HEK293 (cell line): ENCODE measurements at regions not wholly inside any gene's neighbourhood (a gene's known extent, or its start where the extent isn't known, plus 50 kb on each side); places are given as distances from the start of the nearest gene placed in this dataset.

ENCODE experiments used
- CTCF ChIA-PET: fragments of 350-600 bp; formaldehyde crosslinking; extraction: SDS; loops from one replicate; lab custom pipeline; 2021; ENCODE audit warnings: antibody characterized with exemption; lab: Yijun Ruan, JAX
- POLR2A ChIA-PET: fragments of 300-600 bp; formaldehyde crosslinking; extraction: SDS; loops from one replicate; lab custom pipeline; 2020; ENCODE audit warnings: antibody characterized with exemption, inconsistent platforms; lab: Yijun Ruan, JAX
- H3K27ac ChIP-seq: fragments of 200-500 bp; sonication (Bioruptor generic); 2 replicates; pipeline ENCODE4 v1.5.1; 2014; ENCODE audit warnings: low read depth, low read length, control low read depth, inconsistent platforms; ENCODE audit errors: extremely low read depth
- H3K36me3 ChIP-seq, 2 experiments: fragments of 200-500 bp in 1 of 2; sonication (Bioruptor generic) in 1 of 2; 1 replicate in 1 of 2; 2 replicates in 1 of 2; pipeline ENCODE4 v1.5.1; 2014 to 2017; ENCODE audit warnings: inconsistent platforms in 2 of 2, low read length in 2 of 2; ENCODE audit not compliant: control insufficient read depth in 2 of 2, insufficient read depth in 1 of 2
- H3K4me1 ChIP-seq: fragments of 200-500 bp; sonication (Bioruptor generic); 2 replicates; pipeline ENCODE4 v1.5.1; 2014; ENCODE audit warnings: mild to moderate bottlenecking, low read length, inconsistent platforms; ENCODE audit not compliant: control insufficient read depth, insufficient read depth
- H3K4me3 ChIP-seq: 2 replicates; pipeline ENCODE4 v1.5.1; 2011; ENCODE audit warnings: low read depth, mild to moderate bottlenecking, control low read depth, low read length, moderate library complexity
- H3K9me3 ChIP-seq: fragments of 200-500 bp; sonication (Bioruptor generic); 2 replicates; pipeline ENCODE4 v1.5.1; 2014; ENCODE audit warnings: low read depth, low read length, inconsistent platforms; ENCODE audit not compliant: control insufficient read depth, insufficient read depth
- AEBP2 ChIP-seq: fragments of 450-650 bp; formaldehyde crosslinking; IDR thresholded peaks from 2 replicates; pipeline ENCODE4 v1.5.1; 2016; ENCODE audit warnings: missing biosample characterization, missing genetic modification characterization, borderline replicate concordance
- EGR2 ChIP-seq: fragments of 450-650 bp; formaldehyde crosslinking; IDR thresholded peaks from 2 replicates; pipeline ENCODE4 v1.5.1; 2016; ENCODE audit warnings: low read depth, missing biosample characterization, missing genetic modification characterization
- ELK4 ChIP-seq: IDR thresholded peaks from 2 replicates; pipeline ENCODE4 v1.6.1; 2011; ENCODE audit warnings: mild to moderate bottlenecking, low read depth, low read length, borderline replicate concordance
- SALL2 ChIP-seq: fragments of 450-650 bp; formaldehyde crosslinking; IDR thresholded peaks from 2 replicates; pipeline ENCODE4 v1.5.0; 2017; ENCODE audit warnings: missing biosample characterization, mild to moderate bottlenecking, missing genetic modification characterization, borderline replicate concordance
- TRIM28 ChIP-seq: IDR thresholded peaks from 2 replicates; pipeline ENCODE4 v1.6.1; 2011; ENCODE audit warnings: low read length, control low read depth, borderline replicate concordance
- ZBTB17 ChIP-seq: fragments of 450-650 bp; formaldehyde crosslinking; IDR thresholded peaks from 2 replicates; pipeline ENCODE4 v1.5.1; 2016; ENCODE audit warnings: missing biosample characterization, missing genetic modification characterization
- ZBTB20 ChIP-seq: fragments of 450-650 bp; formaldehyde crosslinking; IDR thresholded peaks from 2 replicates; pipeline ENCODE4 v1.5.1; 2016; ENCODE audit warnings: missing biosample characterization, missing genetic modification characterization
- ZFHX2 ChIP-seq: fragments of 450-650 bp; formaldehyde crosslinking; conservative IDR thresholded peaks from 2 replicates; pipeline ENCODE4 v1.5.1; 2016; ENCODE audit warnings: missing biosample characterization, missing genetic modification characterization
- ZNF148 ChIP-seq: fragments of 450-650 bp; formaldehyde crosslinking; IDR thresholded peaks from 2 replicates; pipeline ENCODE4 v1.5.0; 2017; ENCODE audit warnings: missing biosample characterization, missing genetic modification characterization, borderline replicate concordance
- ZNF19 ChIP-seq: fragments of 450-650 bp; formaldehyde crosslinking; IDR thresholded peaks from 2 replicates; pipeline ENCODE4; 2016; ENCODE audit warnings: missing biosample characterization, missing genetic modification characterization, low read depth
- ZNF398 ChIP-seq: fragments of 450-650 bp; formaldehyde crosslinking; IDR thresholded peaks from 2 replicates; pipeline ENCODE4 v1.5.1; 2017; ENCODE audit warnings: missing biosample characterization, missing genetic modification characterization
- ZNF473 ChIP-seq: fragments of 450-650 bp; formaldehyde crosslinking; IDR thresholded peaks from 2 replicates; pipeline ENCODE4 v1.5.1; 2017; ENCODE audit warnings: missing biosample characterization, missing genetic modification characterization
- ZNF549 ChIP-seq: fragments of 450-650 bp; IDR thresholded peaks from 2 replicates; pipeline ENCODE4 v1.5.1; 2018; ENCODE audit warnings: missing biosample characterization, missing genetic modification characterization, mild to moderate bottlenecking, inconsistent platforms, moderate library complexity
- ZNF560 ChIP-seq: fragments of 450-650 bp; formaldehyde crosslinking; IDR thresholded peaks from 2 replicates; pipeline ENCODE4 v1.5.1; 2017; ENCODE audit warnings: missing biosample characterization, missing genetic modification characterization, borderline replicate concordance
- ZNF580 ChIP-seq: fragments of 450-650 bp; formaldehyde crosslinking; IDR thresholded peaks from 2 replicates; pipeline ENCODE4 v1.5.1; 2016; ENCODE audit warnings: missing biosample characterization, missing genetic modification characterization
- ZNF596 ChIP-seq: fragments of 450-650 bp; IDR thresholded peaks from 2 replicates; pipeline ENCODE4 v1.5.0; 2018; ENCODE audit warnings: missing biosample characterization, mild to moderate bottlenecking, missing genetic modification characterization, moderate library complexity
- ZNF660 ChIP-seq: fragments of 450-650 bp; IDR thresholded peaks from 2 replicates; pipeline ENCODE4 v1.5.1; 2018; ENCODE audit warnings: missing biosample characterization, mild to moderate bottlenecking, missing genetic modification characterization
- ZNF747 ChIP-seq: fragments of 450-650 bp; formaldehyde crosslinking; IDR thresholded peaks from 2 replicates; pipeline ENCODE4 v1.5.1; 2016; ENCODE audit warnings: missing biosample characterization, missing genetic modification characterization
- ZNF776 ChIP-seq: fragments of 450-650 bp; formaldehyde crosslinking; IDR thresholded peaks from 2 replicates; pipeline ENCODE4 v1.5.0; 2017; ENCODE audit warnings: missing biosample characterization, missing genetic modification characterization, borderline replicate concordance

GRCh38 chr1:200279810-200280411 is 129.9 kb downstream of the ZNF281 start (continued):
- TF ChIP-seq ELK4: no peak
- TF ChIP-seq ZNF398 (tag by site-specific recombination): 0 out of 2 replicates have a peak, but pooled peaks have one; percentile 4

- no peaks in the 10 kb centered on the region; the same call in 1 of the 2 replicates for H3K4me1 ChIP-seq
- CTCF ChIA-PET: interaction anchor here (0.7 to 2.4 kb wide), 14 partner anchors 10 to 854 kb away, joined by 3 to 13 read pairs (median 4); no protein-coding TSS in a partner anchor
- no peak for TF ChIP-seq ZNF19 (tag by site-specific recombination)
- peak; percentile 38; the same call in 1 of the 2 replicates for TF ChIP-seq EGR2 (tag by site-specific recombination)
- TF ChIP-seq ZFHX2 (tag by site-specific recombination): peak; percentile 32; the same call in 1 of the 2 replicates
- H3K27ac ChIP-seq: no peak overlapping the region
- no peaks in the 10 kb centered on the region for H3K9me3 ChIP-seq
- POLR2A ChIA-PET: no interaction called here
- no peak overlapping the region for H3K4me3 ChIP-seq
- H3K36me3 ChIP-seq: no peaks in the 10 kb centered on the region
These were observed 133.9 kb downstream of the ZNF281 start for GRCh38 chr1:200275816-200276453.

- H3K9me3 ChIP-seq: no peaks in the 10 kb centered on the region
- H3K4me3 ChIP-seq: no peak overlapping the region
- ChIA-PET POLR2A (no interaction called here), CTCF (interaction anchor here (0.8 to 2.4 kb wide), 9 partner anchors 10 to 591 kb away, joined by 3 to 13 read pairs (median 4); no protein-coding TSS in a partner anchor)
- no peak overlapping the region for H3K27ac ChIP-seq
- TF ChIP-seq SALL2 (tag by site-specific recombination) (no peak), ZBTB17 (tag by site-specific recombination) (no peak), ZNF660 (tag by site-specific recombination) (no peak)
- no peaks in the 10 kb centered on the region; the same call in 1 of the 2 replicates for H3K4me1 ChIP-seq
- H3K36me3 ChIP-seq: no peaks in the 10 kb centered on the region
These were observed 134.4 kb downstream of the ZNF281 start for GRCh38 chr1:200275415-200275814.

- Histone ChIP-seq H3K9me3 (no peaks in the 10 kb centered on the region), H3K36me3 (no peaks in the 10 kb centered on the region), H3K4me3 (no peak overlapping the region), H3K27ac (no peak overlapping the region), H3K4me1 (no peaks in the 10 kb centered on the region; the same call in 1 of the 2 replicates)
- POLR2A ChIA-PET: no interaction called here
- CTCF ChIA-PET: interaction anchor here (0.7 to 1.0 kb wide), 2 partner anchors 16 to 239 kb away, joined by 3 read pairs; no protein-coding TSS in a partner anchor
- TF ChIP-seq ZNF776 (no peak), ZNF747 (tag by site-specific recombination) (no peak), ZNF473 (tag by site-specific recombination) (no peak), ZNF148 (tag by site-specific recombination) (no peak), ZNF596 (tag by site-specific recombination) (no peak), ZBTB20 (no peak), ZNF560 (tag by site-specific recombination) (no peak), ZNF580 (tag by site-specific recombination) (no peak), ZNF549 (tag by site-specific recombination) (no peak), TRIM28 (no peak), AEBP2 (tag by site-specific recombination) (no peak)
These were observed 135.7 kb downstream of the ZNF281 start for GRCh38 chr1:200274116-200274515.
